H1 (cell line): ENCODE measurements at regions not wholly inside any gene's neighbourhood (a gene's known extent, or its start where the extent isn't known, plus 50 kb on each side); places are given as distances from the start of the nearest gene placed in this dataset.

Experiments
- CTCF ChIA-PET: fragments of 300-600 bp; sonication (Branson Sonifier 250); formaldehyde crosslinking; loops from one replicate; lab custom pipeline; 2021; ENCODE audit not compliant: partially characterized antibody; lab: Charles Lee
- POLR2A ChIA-PET: fragments of 300-600 bp; sonication (Branson Sonifier 250); formaldehyde crosslinking; loops from one replicate; lab custom pipeline; 2021; ENCODE audit warnings: inconsistent platforms; ENCODE audit not compliant: partially characterized antibody; lab: Charles Lee
- DNase-seq, 2 experiments: peaks; one replicate each; pipeline versions ENCODE4 v3.0.0 to v3.0.0-alpha.2; 2010 to 2022; ENCODE audit warnings: low spot score in 2 of 2, low read depth in 1 of 2, mixed read lengths in 1 of 2
- FAIRE-seq: peaks from 2 replicates; lab custom pipeline; 2011; peaks lifted over from hg19 to GRCh38; lab: Jason Lieb, UNC
- H2AFZ ChIP-seq: 2 replicates; pipeline ENCODE4 v1.8.1; 2012; ENCODE audit warnings: low read length, inconsistent platforms
- H2AK5ac ChIP-seq: 2 replicates; pipeline ENCODE4 v1.6.1; 2013; ENCODE audit warnings: low read depth, low read length
- H2BK120ac ChIP-seq: replicated peaks from 2 replicates; pipeline ENCODE3; 2013; ENCODE audit warnings: low read depth, low read length, inconsistent platforms
- H2BK12ac ChIP-seq: 2 replicates; pipeline ENCODE4 v1.6.1; 2013; ENCODE audit warnings: low read depth, low read length
- H2BK15ac ChIP-seq: 2 replicates; pipeline ENCODE4 v1.6.1; 2013; ENCODE audit warnings: low read length
- H2BK20ac ChIP-seq: 2 replicates; pipeline ENCODE4 v1.6.1; 2013; ENCODE audit warnings: low read length
- H2BK5ac ChIP-seq: 2 replicates; pipeline ENCODE4 v1.6.1; 2013; ENCODE audit warnings: low read depth, low read length
- H3K14ac ChIP-seq: 2 replicates; pipeline ENCODE4 v1.6.1; 2013; ENCODE audit warnings: inconsistent platforms; ENCODE audit not compliant: insufficient read length
- H3K18ac ChIP-seq: 2 replicates; pipeline ENCODE4 v1.6.1; 2013; ENCODE audit warnings: low read length; ENCODE audit errors: extremely low read depth
- H3K23ac ChIP-seq: 2 replicates; pipeline ENCODE4 v1.6.1; 2013; ENCODE audit warnings: inconsistent platforms; ENCODE audit not compliant: insufficient read length
- H3K23me2 ChIP-seq: 2 replicates; pipeline ENCODE4 v1.6.1; 2013; ENCODE audit warnings: low read depth, low read length
- H3K27ac ChIP-seq: 2 replicates; pipeline ENCODE4 v1.6.1; 2011; ENCODE audit warnings: low read depth, low read length, inconsistent platforms
- H3K27me3 ChIP-seq, 4 experiments: replicated peaks in 1 of 4; 1 replicate in 1 of 4; 2 replicates in 3 of 4; pipeline versions ENCODE4 v1.6.1 to v1.8.1; 2011 to 2013; ENCODE audit warnings: low read length in 3 of 4, mild to moderate bottlenecking in 3 of 4, inconsistent platforms in 2 of 4, mixed read lengths in 2 of 4, moderate library complexity in 1 of 4; ENCODE audit not compliant: control insufficient read depth in 3 of 4, insufficient read depth in 3 of 4; ENCODE audit errors: extremely low read depth in 1 of 4
- H3K36me3 ChIP-seq, 4 experiments: 2 replicates each; pipeline versions ENCODE4 v1.6.1 to v1.8.1; 2011 to 2013; ENCODE audit warnings: mild to moderate bottlenecking in 4 of 4, low read length in 3 of 4, moderate library complexity in 2 of 4, control low read depth in 1 of 4, inconsistent platforms in 1 of 4; ENCODE audit not compliant: insufficient read depth in 4 of 4, control insufficient read depth in 2 of 4
- H3K4ac ChIP-seq: replicated peaks from 2 replicates; pipeline ENCODE3; 2013; ENCODE audit warnings: low read length, low read depth, mixed read lengths, inconsistent platforms; ENCODE audit not compliant: insufficient read length
- H3K4me1 ChIP-seq, 4 experiments: replicated peaks in 1 of 4; 1 replicate in 1 of 4; 2 replicates in 3 of 4; pipeline versions ENCODE4 v1.6.1 to v1.8.1; 2011 to 2013; ENCODE audit warnings: low read length in 3 of 4, inconsistent platforms in 2 of 4, mixed read lengths in 1 of 4; ENCODE audit not compliant: insufficient read depth in 4 of 4, control insufficient read depth in 3 of 4
- H3K4me2 ChIP-seq, 2 experiments: 2 replicates each; pipeline versions ENCODE4 v1.6.1 to v1.8.1; 2011 to 2013; ENCODE audit warnings: low read depth in 2 of 2, low read length in 2 of 2, control low read depth in 1 of 2, inconsistent platforms in 1 of 2, mild to moderate bottlenecking in 1 of 2; ENCODE audit not compliant: insufficient read depth in 1 of 2
- H3K4me3 ChIP-seq, 4 experiments: fragments of 200-600, 300-600 bp in 1 of 4; sonication (generic), shearing (Covaris generic), sonication (Bioruptor Twin) in 1 of 4; 2 replicates each; pipeline versions ENCODE4 v1.5.1 to v1.8.1; 2011 to 2016; ENCODE audit warnings: low read length in 4 of 4, low read depth in 3 of 4, control low read depth in 2 of 4, inconsistent platforms in 2 of 4, mild to moderate bottlenecking in 2 of 4, mixed read lengths in 1 of 4, moderate library complexity in 1 of 4; ENCODE audit not compliant: insufficient read depth in 2 of 4; ENCODE audit errors: extremely low read depth in 1 of 4
- H3K56ac ChIP-seq: replicated peaks from 2 replicates; pipeline ENCODE3; 2013; ENCODE audit warnings: low read depth, mild to moderate bottlenecking, mixed read lengths, low read length, inconsistent platforms; ENCODE audit not compliant: insufficient read length
- H3K79me1 ChIP-seq: 2 replicates; pipeline ENCODE4 v1.6.1; 2013; ENCODE audit warnings: low read depth, low read length, control low read depth
- H3K79me2 ChIP-seq, 2 experiments: 2 replicates each; pipeline versions ENCODE4 v1.6.1 to v1.8.1; 2012 to 2013; ENCODE audit warnings: low read length in 2 of 2, mild to moderate bottlenecking in 2 of 2, inconsistent platforms in 1 of 2; ENCODE audit not compliant: insufficient read depth in 2 of 2, control insufficient read depth in 1 of 2
- H3K9ac ChIP-seq, 4 experiments: replicated peaks in 1 of 4; 1 replicate in 1 of 4; 2 replicates in 3 of 4; pipeline versions ENCODE4 v1.6.1 to v1.8.1; 2011 to 2013; ENCODE audit warnings: low read depth in 3 of 4, low read length in 3 of 4, control low read depth in 2 of 4, mild to moderate bottlenecking in 2 of 4, moderate library complexity in 2 of 4, inconsistent platforms in 1 of 4; ENCODE audit errors: extremely low read depth in 1 of 4
- H3K9me3 ChIP-seq, 2 experiments: 2 replicates each; pipeline versions ENCODE4 v1.6.1 to v1.8.1; 2012 to 2013; ENCODE audit warnings: mild to moderate bottlenecking in 2 of 2, moderate library complexity in 2 of 2, control low read depth in 1 of 2, inconsistent platforms in 1 of 2, low read depth in 1 of 2, low read length in 1 of 2, mixed read lengths in 1 of 2; ENCODE audit not compliant: insufficient read depth in 2 of 2
- H4K20me1 ChIP-seq, 2 experiments: replicated peaks in 1 of 2; 2 replicates each; pipeline versions ENCODE3 to v1.8.1; 2011 to 2013; ENCODE audit warnings: inconsistent platforms in 2 of 2, low read length in 2 of 2, mild to moderate bottlenecking in 1 of 2; ENCODE audit not compliant: insufficient read depth in 2 of 2, control insufficient read depth in 1 of 2
- H4K5ac ChIP-seq: 2 replicates; pipeline ENCODE4 v1.6.1; 2013; ENCODE audit warnings: low read length, low read depth, mixed read lengths, inconsistent platforms; ENCODE audit not compliant: insufficient read length
- H4K8ac ChIP-seq: 2 replicates; pipeline ENCODE4 v1.8.0; 2013; ENCODE audit warnings: mild to moderate bottlenecking, moderate library complexity, low read length, inconsistent platforms; ENCODE audit not compliant: insufficient read depth; ENCODE audit errors: extremely low read depth
- H4K91ac ChIP-seq: replicated peaks from 2 replicates; pipeline ENCODE3; 2013; ENCODE audit warnings: low read length, mixed read lengths, inconsistent platforms; ENCODE audit not compliant: insufficient read length
- BACH1 ChIP-seq: IDR thresholded peaks from 2 replicates; pipeline ENCODE4 v1.6.1; 2012; ENCODE audit warnings: low read length, improper control_type of control experiment
- CTCF ChIP-seq, 3 experiments: IDR thresholded peaks; 1 replicate in 2 of 3; 2 replicates in 1 of 3; pipeline versions ENCODE4 v1.5.1 to v1.6.1; 2011; ENCODE audit warnings: low read length in 3 of 3, mild to moderate bottlenecking in 3 of 3, inconsistent platforms in 2 of 3, low read depth in 1 of 3, moderate library complexity in 1 of 3; ENCODE audit not compliant: insufficient read depth in 1 of 3; ENCODE audit errors: control extremely low read depth in 1 of 3
- SAP30 ChIP-seq: fragments of 300-600 bp; sonication (generic); IDR thresholded peaks from 2 replicates; pipeline ENCODE4 v1.7.1; 2012; ENCODE audit warnings: low read length, moderate library complexity, mild to moderate bottlenecking, inconsistent platforms; ENCODE audit not compliant: insufficient read depth, insufficient replicate concordance
- SIX5 ChIP-seq: IDR thresholded peaks from 2 replicates; pipeline ENCODE4 v1.6.1; 2011; ENCODE audit warnings: mild to moderate bottlenecking, low read depth, low read length
- SRF ChIP-seq: IDR thresholded peaks from 2 replicates; pipeline ENCODE4 v1.6.1; 2011; ENCODE audit warnings: mild to moderate bottlenecking, low read depth, low read length, moderate library complexity
- WGBS, 2 experiments: shearing (Covaris generic) in 1 of 2; methylation state at CpG; one replicate each; pipeline versions ENCODE4 v1.1.6 to v1.1.7; 2013 to 2015; ENCODE audit warnings: low lambda C conversion rate in 2 of 2, mixed read lengths in 2 of 2, inconsistent platforms in 1 of 2, low coverage in 1 of 2, missing lambda C conversion rate in 1 of 2; ENCODE audit not compliant: insufficient replicate concordance in 2 of 2, insufficient coverage in 1 of 2, insufficient read length in 1 of 2; ENCODE audit errors: extremely low coverage in 1 of 2, missing lambda C conversion rate in 1 of 2; 5-methylcytosine and 5-hydroxymethylcytosine counted together
- TF ChIP-seq, protein P1 (sequence below): IDR thresholded peaks from 2 replicates; pipeline ENCODE4 v1.6.1; 2012; ENCODE audit warnings: low read length, inconsistent platforms

- Histone ChIP-seq H2BK20ac (no peak overlapping the region), H3K27ac (no peak overlapping the region), H3K4me3 (no peak overlapping the region), H4K91ac (no peak overlapping the region), H3K18ac (no peak overlapping the region), H3K4me1 (peaks cover 2 to 9% (median 5%) of the 10 kb centered on the region in 4 experiments; a peak in 5 of 7 replicates), H3K4me2 (no peak overlapping the region), H2BK12ac (no peak overlapping the region), H2BK5ac (no peak overlapping the region), H3K4ac (no peak overlapping the region), H3K23ac (no peak overlapping the region), H3K79me1 (no peaks in the 10 kb centered on the region), H3K9me3 (peaks cover 18 to 32% of the 10 kb centered on the region in 2 experiments; a peak in 3 of 4 replicates), H3K79me2 (no peaks in the 10 kb centered on the region), H3K9ac (no peak overlapping the region), H4K5ac (no peak overlapping the region), H2BK120ac (no peak overlapping the region), H2BK15ac (no peak overlapping the region), H2AK5ac (no peak overlapping the region), H4K8ac (no peak overlapping the region), H3K23me2 (no peaks in the 10 kb centered on the region), H3K36me3 (no peaks in the 10 kb centered on the region; a peak in 1 of 8 replicates), H3K14ac (no peak overlapping the region), H3K27me3 (no peaks in the 10 kb centered on the region), H3K56ac (no peak overlapping the region), H2AFZ (no peak overlapping the region), H4K20me1 (peaks cover 0 to 3% of the 10 kb centered on the region in 2 experiments)
- ChIA-PET CTCF (no interaction called here), POLR2A (no interaction called here)
- FAIRE-seq = no peak
- no peak for DNase-seq
- TF ChIP-seq CTCF (IDR thresholded peaks at IDR 0.05; ENCODE audit: control extremely low read depth in 1 of 3, insufficient read depth in 1 of 3, low read depth in 1 of 3, low read length in 3 of 3) (no peak), SRF (no peak), SIX5 (no peak), SAP30 (no peak), BACH1 (no peak)
- TF ChIP-seq, protein P1, sequence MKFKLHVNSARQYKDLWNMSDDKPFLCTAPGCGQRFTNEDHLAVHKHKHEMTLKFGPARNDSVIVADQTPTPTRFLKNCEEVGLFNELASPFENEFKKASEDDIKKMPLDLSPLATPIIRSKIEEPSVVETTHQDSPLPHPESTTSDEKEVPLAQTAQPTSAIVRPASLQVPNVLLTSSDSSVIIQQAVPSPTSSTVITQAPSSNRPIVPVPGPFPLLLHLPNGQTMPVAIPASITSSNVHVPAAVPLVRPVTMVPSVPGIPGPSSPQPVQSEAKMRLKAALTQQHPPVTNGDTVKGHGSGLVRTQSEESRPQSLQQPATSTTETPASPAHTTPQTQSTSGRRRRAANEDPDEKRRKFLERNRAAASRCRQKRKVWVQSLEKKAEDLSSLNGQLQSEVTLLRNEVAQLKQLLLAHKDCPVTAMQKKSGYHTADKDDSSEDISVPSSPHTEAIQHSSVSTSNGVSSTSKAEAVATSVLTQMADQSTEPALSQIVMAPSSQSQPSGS = no peak
- 95% methylated on average over 11 of the region's 11 CpGs; no CpG with 5 or more reads in 1 of the 2 experiments for whole genome bisulfite sequencing, 2 experiments
Observed at GRCh38 chr6:168929871-168930450, 323.7 kb downstream of the THBS2 start.
